ENCODE measurements at regions not wholly inside any gene's neighbourhood (a gene's known extent, or its start where the extent isn't known, plus 50 kb on each side); places are given as distances from the start of the nearest gene placed in this dataset.

DNA sequence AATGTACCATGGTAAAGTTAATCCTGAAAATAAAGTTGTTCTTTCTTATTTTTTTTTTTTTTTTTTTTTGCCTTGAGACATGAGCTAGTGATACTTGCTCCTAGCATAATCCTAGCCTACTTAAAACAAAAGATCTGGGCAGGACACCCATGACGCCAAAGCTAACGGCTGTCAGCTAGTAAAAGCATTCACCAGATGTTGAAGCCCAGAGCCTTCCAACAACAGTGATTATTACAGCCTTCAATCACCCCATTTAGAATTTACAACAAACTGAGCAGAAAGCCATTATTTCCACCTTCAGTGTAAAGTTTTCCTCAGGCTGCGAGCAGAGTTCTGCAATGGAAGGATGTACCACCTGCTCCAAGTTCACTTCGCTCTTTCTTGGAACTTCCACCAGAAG is 259.5 kb downstream of the SP3 start:
- H3K4me3 ChIP-seq (ENCODE audit: control insufficient read depth, low read depth, low read length): no peak overlapping the region
- DNase-seq (ENCODE audit: low read depth): no peak
- TF ChIP-seq, protein P1, sequence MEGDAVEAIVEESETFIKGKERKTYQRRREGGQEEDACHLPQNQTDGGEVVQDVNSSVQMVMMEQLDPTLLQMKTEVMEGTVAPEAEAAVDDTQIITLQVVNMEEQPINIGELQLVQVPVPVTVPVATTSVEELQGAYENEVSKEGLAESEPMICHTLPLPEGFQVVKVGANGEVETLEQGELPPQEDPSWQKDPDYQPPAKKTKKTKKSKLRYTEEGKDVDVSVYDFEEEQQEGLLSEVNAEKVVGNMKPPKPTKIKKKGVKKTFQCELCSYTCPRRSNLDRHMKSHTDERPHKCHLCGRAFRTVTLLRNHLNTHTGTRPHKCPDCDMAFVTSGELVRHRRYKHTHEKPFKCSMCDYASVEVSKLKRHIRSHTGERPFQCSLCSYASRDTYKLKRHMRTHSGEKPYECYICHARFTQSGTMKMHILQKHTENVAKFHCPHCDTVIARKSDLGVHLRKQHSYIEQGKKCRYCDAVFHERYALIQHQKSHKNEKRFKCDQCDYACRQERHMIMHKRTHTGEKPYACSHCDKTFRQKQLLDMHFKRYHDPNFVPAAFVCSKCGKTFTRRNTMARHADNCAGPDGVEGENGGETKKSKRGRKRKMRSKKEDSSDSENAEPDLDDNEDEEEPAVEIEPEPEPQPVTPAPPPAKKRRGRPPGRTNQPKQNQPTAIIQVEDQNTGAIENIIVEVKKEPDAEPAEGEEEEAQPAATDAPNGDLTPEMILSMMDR (IDR thresholded peaks at IDR 0.05; ENCODE audit: control insufficient read depth, insufficient read depth, low read depth, low read length, missing control alignments): no peak

DNA sequence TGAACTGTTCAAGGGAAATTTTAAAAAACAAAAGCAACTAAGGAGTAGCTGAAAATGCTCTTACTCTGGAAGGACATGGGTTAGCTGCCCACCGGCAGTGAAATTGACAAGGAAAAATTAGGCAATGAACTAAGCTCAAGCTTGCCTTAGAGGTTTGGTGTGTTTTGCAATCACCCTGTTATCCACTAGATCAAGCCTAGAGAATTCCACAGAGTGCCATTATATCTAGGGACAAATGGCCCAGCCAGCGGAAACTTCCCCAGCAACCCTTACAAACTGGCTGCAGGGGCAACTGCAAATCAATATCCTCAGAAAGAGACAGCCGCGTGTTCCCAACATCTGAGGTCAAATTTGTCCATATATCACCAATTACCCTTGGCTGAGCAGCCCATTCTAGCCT is 258.2 kb downstream of the SP3 start:
- no peak overlapping the region for H3K4me3 ChIP-seq (ENCODE audit: control insufficient read depth, low read depth, low read length)
- DNase-seq (ENCODE audit: low read depth): no peak
- TF ChIP-seq, protein P1 (IDR thresholded peaks at IDR 0.05; ENCODE audit: control insufficient read depth, insufficient read depth, low read depth, low read length, missing control alignments): no peak

DNA sequence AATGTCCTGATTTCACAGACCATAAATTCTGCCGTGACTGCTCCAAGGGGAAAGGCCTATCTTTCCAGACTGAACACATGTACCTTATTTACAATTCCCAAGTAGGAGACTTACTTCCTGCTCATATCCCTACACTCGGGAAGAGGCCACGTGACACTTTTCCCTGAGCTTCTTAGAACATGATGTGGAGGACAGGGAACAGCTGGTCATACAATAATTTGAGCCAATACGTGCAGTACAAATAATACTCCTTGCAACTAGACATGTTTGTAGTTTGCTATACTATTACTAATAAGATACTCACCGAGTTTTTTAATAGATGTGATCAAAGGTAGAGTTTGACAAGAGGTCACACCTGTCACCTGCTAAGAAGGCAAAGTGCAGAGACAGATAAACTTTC is 256.4 kb downstream of the SP3 start:
- TF ChIP-seq, protein P1 (IDR thresholded peaks at IDR 0.05; ENCODE audit: control insufficient read depth, insufficient read depth, low read depth, low read length, missing control alignments): no peak
- no peak overlapping the region for H3K4me3 ChIP-seq (ENCODE audit: control insufficient read depth, low read depth, low read length)
- no peak for DNase-seq (ENCODE audit: low read depth)

DNA sequence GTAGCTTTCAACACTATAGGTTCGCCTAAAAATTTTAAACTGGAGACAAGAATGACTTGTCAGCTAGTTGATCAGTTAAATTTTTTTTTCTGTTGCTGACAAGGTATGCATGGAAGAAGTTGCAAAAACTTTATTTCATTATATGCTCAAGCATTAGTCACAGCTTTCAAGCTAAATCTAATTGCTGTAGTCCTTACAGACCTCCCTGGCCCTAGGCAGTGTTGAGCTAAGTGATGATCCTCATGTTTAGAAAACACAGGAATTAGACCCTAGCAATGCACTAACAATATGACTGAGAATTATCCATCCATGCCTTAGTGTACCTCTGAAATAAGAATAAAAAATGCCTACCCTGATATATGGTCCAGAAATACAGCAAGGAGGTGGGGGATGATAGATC is 253.4 kb downstream of the SP3 start:
- TF ChIP-seq, protein P1 (IDR thresholded peaks at IDR 0.05; ENCODE audit: control insufficient read depth, insufficient read depth, low read depth, low read length, missing control alignments): no peak
- no peak for DNase-seq (ENCODE audit: low read depth)
- H3K4me3 ChIP-seq (ENCODE audit: control insufficient read depth, low read depth, low read length): no peak overlapping the region

DNA sequence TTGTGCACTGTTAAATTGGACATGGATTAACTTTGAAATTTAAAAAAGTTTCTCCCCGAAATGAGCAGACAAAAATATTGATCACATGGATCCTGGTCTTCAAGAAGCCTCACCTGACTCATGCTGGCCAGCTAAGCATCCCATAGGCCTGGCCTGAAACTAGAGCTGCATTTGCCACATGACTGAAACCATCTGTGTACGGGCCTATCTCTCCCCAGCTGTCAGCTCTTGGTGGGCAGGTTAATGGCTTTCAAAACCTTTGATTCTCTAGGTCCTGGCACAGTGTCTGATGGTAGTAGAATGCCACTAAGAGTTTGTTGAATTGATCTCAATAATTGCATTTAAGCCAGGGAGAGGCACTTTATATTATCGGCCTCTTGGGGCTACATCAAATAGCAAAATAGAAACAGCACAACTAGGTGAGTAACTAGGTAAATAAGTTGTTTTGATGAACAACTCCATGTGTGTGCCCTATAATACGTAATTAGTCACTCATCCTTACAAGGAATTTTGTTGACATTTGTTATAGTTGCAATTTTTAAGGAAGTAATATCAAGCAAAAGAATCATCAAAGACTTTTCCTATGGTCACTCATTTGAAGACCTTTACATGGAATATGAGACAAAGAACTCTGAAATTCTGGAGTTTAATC is 251.1 kb downstream of the SP3 start:
- DNase-seq (ENCODE audit: low read depth): no peak
- no peak overlapping the region for H3K4me3 ChIP-seq (ENCODE audit: control insufficient read depth, low read depth, low read length)
- TF ChIP-seq, protein P1 (IDR thresholded peaks at IDR 0.05; ENCODE audit: control insufficient read depth, insufficient read depth, low read depth, low read length, missing control alignments): no peak

DNA sequence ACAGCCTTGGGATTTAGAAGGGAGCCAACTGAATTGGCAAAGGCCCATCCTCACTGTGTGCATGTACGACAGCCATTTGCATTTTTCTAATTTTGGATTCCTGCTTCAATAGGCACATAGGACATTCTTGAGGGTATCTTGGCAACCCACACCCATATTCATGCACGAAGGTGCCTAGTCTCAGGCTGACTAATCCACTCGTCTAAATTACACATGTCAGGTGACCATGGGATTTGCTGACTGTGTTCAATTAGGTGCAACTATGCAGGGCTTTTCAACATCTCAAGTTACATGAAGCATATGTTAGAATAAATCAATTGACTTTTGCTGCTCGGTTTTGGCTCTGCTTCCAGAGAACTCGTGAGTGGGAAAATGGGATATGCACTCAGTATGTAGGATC is 249.7 kb downstream of the SP3 start:
- DNase-seq (ENCODE audit: low read depth): no peak
- no peak overlapping the region for H3K4me3 ChIP-seq (ENCODE audit: control insufficient read depth, low read depth, low read length)
- TF ChIP-seq, protein P1 (IDR thresholded peaks at IDR 0.05; ENCODE audit: control insufficient read depth, insufficient read depth, low read depth, low read length, missing control alignments): no peak

Measured in AG09309 (cell line).